Activated CD8-positive, alpha-beta memory T cell treated with anti-CD3 and anti-CD28 coated beads, Interleukin-2, amount 50 U/mL, for 24 hours (primary cell): ENCODE measurements at regions not wholly inside any gene's neighbourhood (a gene's known extent, or its start where the extent isn't known, plus 50 kb on each side); places are given as distances from the start of the nearest gene placed in this dataset.
"Not testable (repeated sequence)": the region's sequence is repeated elsewhere in the genome, so short reads cannot be mapped to it uniquely, and the experiment has no call there.

Experiments
- DNase-seq: peaks from one replicate; pipeline ENCODE4 v3.0.0-alpha.2; 2020; ENCODE audit errors: extremely low read depth

- no peak for DNase-seq
Observed at GRCh38 chr11:15660496-15660895, 545.8 kb downstream of the INSC start.

- no peak for DNase-seq
Observed at GRCh38 chr11:15662285-15662684, 547.6 kb downstream of the INSC start.

- no peak for DNase-seq
Observed at GRCh38 chr11:15663777-15664218, 549.1 kb downstream of the INSC start.

- DNase-seq = no peak
Observed at GRCh38 chr11:15665368-15665871, 550.7 kb downstream of the INSC start.

GRCh38 chr11:15667127-15667725 lies 552.5 kb downstream of the INSC start:
- no peak for DNase-seq

GRCh38 chr11:15668718-15669117 lies 554.0 kb downstream of the INSC start:
- DNase-seq = no peak

GRCh38 chr11:15670520-15671070 lies 555.9 kb downstream of the INSC start:
- no peak for DNase-seq

GRCh38 chr11:15671216-15671615 lies 556.5 kb downstream of the INSC start:
- no peak for DNase-seq

- DNase-seq = no peak
Observed at GRCh38 chr11:15672825-15673224, 558.1 kb downstream of the INSC start.

- no peak for DNase-seq
Observed at GRCh38 chr11:15673408-15673831, 558.7 kb downstream of the INSC start.

GRCh38 chr11:15674756-15675155 lies 560.0 kb downstream of the INSC start:
- DNase-seq = no peak

- DNase-seq = no peak
Observed at GRCh38 chr11:15675683-15676082, 561.0 kb downstream of the INSC start.

- DNase-seq = no peak
Observed at GRCh38 chr11:15677181-15677580, 562.5 kb downstream of the INSC start.

GRCh38 chr11:15683528-15683927 lies 568.8 kb downstream of the INSC start:
- no peak for DNase-seq

GRCh38 chr11:15685306-15685705 lies 570.6 kb downstream of the INSC start:
- DNase-seq = no peak

- DNase-seq = not testable (repeated sequence)
Observed at GRCh38 chr11:15686259-15686658, 571.5 kb downstream of the INSC start.

GRCh38 chr11:15687342-15687741 lies 572.6 kb downstream of the INSC start:
- no peak for DNase-seq

- DNase-seq = no peak
Observed at GRCh38 chr11:15688351-15688792, 573.6 kb downstream of the INSC start.

GRCh38 chr11:15690320-15690719 lies 575.6 kb downstream of the INSC start:
- DNase-seq = no peak

GRCh38 chr11:15692739-15693138 lies 578.0 kb downstream of the INSC start:
- no peak for DNase-seq

- no peak for DNase-seq
Observed at GRCh38 chr11:15695096-15695721, 580.5 kb downstream of the INSC start.

- DNase-seq = no peak
Observed at GRCh38 chr11:15696069-15696468, 581.3 kb downstream of the INSC start.
